T1000 (cell line): ENCODE measurements at regions not wholly inside any gene's neighbourhood (a gene's known extent, or its start where the extent isn't known, plus 50 kb on each side); places are given as distances from the start of the nearest gene placed in this dataset.

Experiments
- DNase-seq: peaks from one replicate; lab custom pipeline; 2025; ENCODE audit warnings: mixed read lengths; lab: John Stamatoyannopoulos, UW

- DNase-seq, result peak; percentile 92
These were observed 53.3 kb upstream of the AMOTL2 start for GRCh38 chr3:134427400-134428111.

- DNase-seq, result peak; percentile 55
These were observed 52.5 kb upstream of the AMOTL2 start for GRCh38 chr3:134426660-134427181.

GRCh38 chr3:134425943-134426342 is 51.7 kb upstream of the AMOTL2 start:
- no peak for DNase-seq
